OCI-LY7 (cell line): ENCODE measurements at regions not wholly inside any gene's neighbourhood (a gene's known extent, or its start where the extent isn't known, plus 50 kb on each side); places are given as distances from the start of the nearest gene placed in this dataset.
"Not testable (repeated sequence)": the region's sequence is repeated elsewhere in the genome, so short reads cannot be mapped to it uniquely, and the experiment has no call there.

Source experiments
- BruUV-seq: library from RNA; stranded (reverse); fragments of 400-500 nt; replicated peaks from 2 replicates; lab custom pipeline; 2021; lab: Mats Ljungman, UMichigan
- CTCF ChIA-PET: fragments of 300-600 bp; sonication (Branson Sonifier 250); formaldehyde crosslinking; loops from one replicate; lab custom pipeline; 2022; ENCODE audit warnings: antibody characterized with exemption; ENCODE audit not compliant: unreplicated experiment; lab: Charles Lee
- POLR2A ChIA-PET: fragments of 300-600 bp; sonication (Branson Sonifier 250); formaldehyde crosslinking; loops from one replicate; lab custom pipeline; 2022; ENCODE audit warnings: antibody characterized with exemption; lab: Charles Lee
- DNase-seq: peaks from one replicate; pipeline ENCODE4 v3.0.0-alpha.2; 2015; ENCODE audit warnings: low spot score
- H2AFZ ChIP-seq: fragments of 200-600 bp; sonication (generic), shearing (Covaris generic); 2 replicates; pipeline ENCODE4 v1.6.1; 2014; ENCODE audit warnings: mild to moderate bottlenecking, antibody characterized with exemption, low read length, moderate library complexity
- H3K27ac ChIP-seq: fragments of 200-600 bp; sonication (generic); 2 replicates; pipeline ENCODE4 v1.5.1; 2014; ENCODE audit warnings: mixed run types, low read depth, mild to moderate bottlenecking, moderate library complexity, low read length, inconsistent platforms; ENCODE audit not compliant: poor library complexity, severe bottlenecking
- H3K36me3 ChIP-seq: fragments of 200-600 bp; sonication (generic); 2 replicates; pipeline ENCODE4 v1.6.1; 2014; ENCODE audit warnings: mild to moderate bottlenecking, antibody characterized with exemption, low read length, moderate library complexity, mixed read lengths; ENCODE audit not compliant: insufficient read depth
- H3K4me1 ChIP-seq: fragments of 200-600 bp; sonication (generic); 2 replicates; pipeline ENCODE4 v1.5.1; 2014; ENCODE audit warnings: mild to moderate bottlenecking, low read length; ENCODE audit not compliant: insufficient read depth, poor library complexity, severe bottlenecking
- H3K4me2 ChIP-seq: fragments of 200-600 bp; sonication (generic); 2 replicates; pipeline ENCODE4 v1.6.1; 2014; ENCODE audit warnings: mild to moderate bottlenecking, low read length
- H3K4me3 ChIP-seq: fragments of 200-600 bp; sonication (generic); 2 replicates; pipeline ENCODE4 v1.5.1; 2014; ENCODE audit warnings: mild to moderate bottlenecking, low read depth, low read length; ENCODE audit not compliant: poor library complexity, severe bottlenecking
- H3K79me2 ChIP-seq: fragments of 200-600 bp; sonication (generic); 2 replicates; pipeline ENCODE4 v1.6.1; 2016; ENCODE audit warnings: low read depth, mild to moderate bottlenecking, low read length, moderate library complexity, mixed read lengths; ENCODE audit not compliant: insufficient read depth
- H3K9me2 ChIP-seq: fragments of 200-600 bp; sonication (generic); 2 replicates; pipeline ENCODE4 v1.6.1; 2016; ENCODE audit warnings: mild to moderate bottlenecking, low read length, mixed read lengths; ENCODE audit not compliant: insufficient read depth
- H3K9me3 ChIP-seq: fragments of 200-600 bp; sonication (generic); 2 replicates; pipeline ENCODE4 v1.6.1; 2014; ENCODE audit warnings: mild to moderate bottlenecking, mixed run types, low read length, mixed read lengths
- H4K20me1 ChIP-seq: fragments of 200-600 bp; sonication (generic); 2 replicates; pipeline ENCODE4 v1.6.1; 2014; ENCODE audit warnings: mild to moderate bottlenecking, antibody characterized with exemption, low read length, moderate library complexity, mixed read lengths; ENCODE audit not compliant: insufficient read depth
- CTCF ChIP-seq: fragments of 200-600 bp; sonication (generic); conservative IDR thresholded peaks from 2 replicates; pipeline ENCODE4 v1.5.1; 2014; ENCODE audit warnings: mild to moderate bottlenecking, antibody characterized with exemption, low read length, moderate library complexity, mixed read lengths
- EZH2phosphoT487 ChIP-seq: fragments of 200-600 bp; sonication (generic); IDR thresholded peaks from 2 replicates; pipeline ENCODE4 v1.6.1; 2018; ENCODE audit warnings: low read depth, borderline replicate concordance, mild to moderate bottlenecking, mixed run types, antibody characterized with exemption, low read length, moderate library complexity, mixed read lengths
- intact Hi-C: fragments of 100-400 bp; cut with micrococcal nuclease; formaldehyde crosslinking; loops from one replicate; pipeline ENCODE4 v1.10.0; 2022; ENCODE audit not compliant: unreplicated experiment

GRCh38 chr13:64579331-64579730 lies 2650.8 kb downstream of the PCDH9 start:
- H3K4me2 ChIP-seq = no peak overlapping the region
- BruUV-seq = no TSS peak
- no peak for TF ChIP-seq EZH2phosphoT487
- no peak for TF ChIP-seq CTCF
- H3K4me1 ChIP-seq = no peaks in the 10 kb centered on the region
- H3K9me3 ChIP-seq = no peaks in the 10 kb centered on the region
- no peak overlapping the region for H3K4me3 ChIP-seq
- H3K27ac ChIP-seq = no peak overlapping the region
- DNase-seq = no peak
- no peaks in the 10 kb centered on the region for H3K36me3 ChIP-seq
- POLR2A ChIA-PET = no interaction called here
- no peak overlapping the region for H2AFZ ChIP-seq
- intact Hi-C loops = no loop called here
- H3K79me2 ChIP-seq = no peaks in the 10 kb centered on the region
- CTCF ChIA-PET = no interaction called here
- no peaks in the 10 kb centered on the region for H4K20me1 ChIP-seq
- no peaks in the 10 kb centered on the region for H3K9me2 ChIP-seq

- Histone ChIP-seq H3K36me3 (no peaks in the 10 kb centered on the region), H3K9me3 (no peaks in the 10 kb centered on the region; the same call in 1 of the 2 replicates), H3K4me1 (no peaks in the 10 kb centered on the region), H3K4me3 (no peak overlapping the region), H3K27ac (no peak overlapping the region), H3K79me2 (no peaks in the 10 kb centered on the region), H3K4me2 (no peak overlapping the region), H4K20me1 (no peaks in the 10 kb centered on the region), H2AFZ (no peak overlapping the region), H3K9me2 (no peaks in the 10 kb centered on the region)
- DNase-seq = no peak
- ChIA-PET POLR2A (interaction anchor here (0.7 kb wide), 1 partner anchor 48 kb away, joined by 3 read pairs; no protein-coding TSS in a partner anchor), CTCF (no interaction called here)
- no TSS peak for BruUV-seq
- TF ChIP-seq EZH2phosphoT487 (no peak), CTCF (no peak)
- intact Hi-C loops = no loop called here
Observed at GRCh38 chr13:64568748-64569147, 2661.4 kb downstream of the PCDH9 start.

DNA sequence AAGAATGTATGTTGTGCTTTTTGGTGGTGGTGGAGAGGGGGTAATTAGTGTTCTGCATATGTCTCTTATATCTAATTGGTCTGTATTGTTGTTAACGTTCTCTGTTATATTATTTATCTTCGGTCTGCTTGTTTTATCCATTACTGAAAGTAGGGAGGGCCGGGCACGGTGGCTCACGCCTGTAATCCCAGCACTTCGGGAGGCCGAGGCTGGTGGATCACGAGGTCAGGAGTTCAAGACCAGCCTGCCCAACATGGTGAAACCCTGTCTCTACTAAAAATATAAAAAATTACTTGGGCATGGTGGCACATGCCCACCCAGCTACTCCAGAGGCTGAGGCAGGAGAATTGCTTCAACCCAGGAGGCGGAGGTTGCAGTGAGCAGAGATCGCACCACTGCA lies 2672.1 kb downstream of the PCDH9 start:
- H4K20me1 ChIP-seq, POLR2A ChIA-PET, H3K9me2 ChIP-seq, CTCF ChIA-PET, H3K36me3 ChIP-seq, H3K4me1 ChIP-seq, H3K27ac ChIP-seq, intact Hi-C loops, BruUV-seq, DNase-seq, H2AFZ ChIP-seq, H3K9me3 ChIP-seq, H3K4me3 ChIP-seq, H3K79me2 ChIP-seq, H3K4me2 ChIP-seq: not testable (repeated sequence)
